ENCODE measurements at regions not wholly inside any gene's neighbourhood (a gene's known extent, or its start where the extent isn't known, plus 50 kb on each side); places are given as distances from the start of the nearest gene placed in this dataset.

DNA sequence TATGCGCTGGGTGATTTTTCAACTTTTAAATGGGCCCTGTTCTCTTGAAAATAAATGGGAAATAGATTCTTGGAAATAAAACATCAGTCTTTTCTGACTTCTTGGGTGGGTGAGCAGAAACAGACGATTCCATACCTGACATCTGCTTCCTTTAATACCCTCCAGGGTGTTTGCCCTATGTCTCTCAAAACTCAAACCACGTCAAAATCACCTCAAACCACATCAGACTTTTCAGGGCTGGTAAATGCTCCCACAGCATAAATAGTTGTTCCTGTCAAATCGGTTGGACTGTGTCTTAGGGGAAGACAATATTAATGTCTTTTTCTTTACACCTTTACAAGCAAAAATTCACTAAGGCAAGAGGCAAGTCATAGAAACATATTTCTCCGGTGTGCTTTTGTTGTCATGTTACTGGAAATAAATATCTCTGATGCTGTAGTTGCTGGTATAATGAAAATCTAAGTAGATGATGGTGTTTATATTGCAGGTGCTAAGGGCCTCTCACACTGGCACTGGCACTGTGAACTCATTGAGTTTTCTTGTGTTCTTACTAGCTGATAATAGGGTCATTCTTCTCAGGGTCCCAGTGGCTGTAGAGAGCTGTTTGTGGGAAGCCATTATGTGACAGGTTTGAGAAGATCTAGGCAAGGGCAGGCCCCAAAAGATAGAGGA, 380.4 kb downstream of the RAPGEF2 start:
- no peak for DNase-seq (ENCODE audit: low spot score)
- ChIA-PET CTCF (ENCODE audit: low intra/inter-chr PET ratio, low total read pairs) (no interaction called here), POLR2A (no interaction called here)
- Histone ChIP-seq H3K27ac (ENCODE audit: extremely low read length, insufficient read depth, low read length) (no peak overlapping the region), H3K9ac (ENCODE audit: insufficient read depth, low read depth, low read length) (no peak overlapping the region), H3K4me3 (replicated peaks in 1 of 3; ENCODE audit: insufficient read depth in 1 of 3, low read depth in 2 of 3, low read length in 3 of 3) (no peak overlapping the region), H3K27me3 (ENCODE audit: control insufficient read depth in 1 of 2, insufficient read depth in 2 of 2, low read length in 2 of 2) (no peaks in the 10 kb centered on the region), H3K4me2 (ENCODE audit: low read depth, low read length) (no peak overlapping the region), H3K36me3 (replicated peaks in 1 of 2; ENCODE audit: control insufficient read depth in 1 of 2, insufficient read depth in 2 of 2, low read length in 2 of 2) (no peaks in the 10 kb centered on the region), H2AFZ (ENCODE audit: low read length) (no peak overlapping the region), H3K9me3 (ENCODE audit: low read length) (no peaks in the 10 kb centered on the region), H3K79me2 (ENCODE audit: insufficient read depth, low read length) (no peaks in the 10 kb centered on the region), H4K20me1 (ENCODE audit: insufficient read depth, low read length) (no peaks in the 10 kb centered on the region), H3K4me1 (ENCODE audit: insufficient read depth, low read length) (no peaks in the 10 kb centered on the region)
- BruUV-seq (replicated peaks): no TSS peak
- in situ Hi-C loops (cut with HindIII; ENCODE audit: extremely low pct_ligation_motif_present, low pct_unique_long_range_greater_than_20kb) (no loop called here), intact Hi-C loops (cut with micrococcal nuclease; ENCODE audit: unreplicated experiment) (loop anchor here (10.0 kb wide), 1 partner anchor 1832 kb away; no protein-coding TSS in a partner anchor)
- TF ChIP-seq RFXANK (CRISPR knock-in tag; IDR thresholded peaks at IDR 0.05) (no peak), SSRP1 (CRISPR knock-in tag; IDR thresholded peaks at IDR 0.05) (no peak), NPAS2 (CRISPR knock-in tag; IDR thresholded peaks at IDR 0.05; ENCODE audit: borderline replicate concordance) (no peak), GATAD2A (CRISPR knock-in tag; IDR thresholded peaks at IDR 0.05) (no peak), REL (CRISPR knock-in tag; conservative IDR thresholded peaks at IDR 0.05) (no peak), MED13 (CRISPR knock-in tag; IDR thresholded peaks at IDR 0.05) (no peak), ZNF775 (CRISPR knock-in tag; IDR thresholded peaks at IDR 0.05; ENCODE audit: borderline replicate concordance) (no peak), ARNT2 (CRISPR knock-in tag; IDR thresholded peaks at IDR 0.05; ENCODE audit: low read depth) (no peak), GABPA (IDR thresholded peaks at IDR 0.05; ENCODE audit: low read depth, low read length) (no peak), GABPA (CRISPR knock-in tag; IDR thresholded peaks at IDR 0.05; ENCODE audit: low read depth) (no peak)
- TF ChIP-seq, protein P1, sequence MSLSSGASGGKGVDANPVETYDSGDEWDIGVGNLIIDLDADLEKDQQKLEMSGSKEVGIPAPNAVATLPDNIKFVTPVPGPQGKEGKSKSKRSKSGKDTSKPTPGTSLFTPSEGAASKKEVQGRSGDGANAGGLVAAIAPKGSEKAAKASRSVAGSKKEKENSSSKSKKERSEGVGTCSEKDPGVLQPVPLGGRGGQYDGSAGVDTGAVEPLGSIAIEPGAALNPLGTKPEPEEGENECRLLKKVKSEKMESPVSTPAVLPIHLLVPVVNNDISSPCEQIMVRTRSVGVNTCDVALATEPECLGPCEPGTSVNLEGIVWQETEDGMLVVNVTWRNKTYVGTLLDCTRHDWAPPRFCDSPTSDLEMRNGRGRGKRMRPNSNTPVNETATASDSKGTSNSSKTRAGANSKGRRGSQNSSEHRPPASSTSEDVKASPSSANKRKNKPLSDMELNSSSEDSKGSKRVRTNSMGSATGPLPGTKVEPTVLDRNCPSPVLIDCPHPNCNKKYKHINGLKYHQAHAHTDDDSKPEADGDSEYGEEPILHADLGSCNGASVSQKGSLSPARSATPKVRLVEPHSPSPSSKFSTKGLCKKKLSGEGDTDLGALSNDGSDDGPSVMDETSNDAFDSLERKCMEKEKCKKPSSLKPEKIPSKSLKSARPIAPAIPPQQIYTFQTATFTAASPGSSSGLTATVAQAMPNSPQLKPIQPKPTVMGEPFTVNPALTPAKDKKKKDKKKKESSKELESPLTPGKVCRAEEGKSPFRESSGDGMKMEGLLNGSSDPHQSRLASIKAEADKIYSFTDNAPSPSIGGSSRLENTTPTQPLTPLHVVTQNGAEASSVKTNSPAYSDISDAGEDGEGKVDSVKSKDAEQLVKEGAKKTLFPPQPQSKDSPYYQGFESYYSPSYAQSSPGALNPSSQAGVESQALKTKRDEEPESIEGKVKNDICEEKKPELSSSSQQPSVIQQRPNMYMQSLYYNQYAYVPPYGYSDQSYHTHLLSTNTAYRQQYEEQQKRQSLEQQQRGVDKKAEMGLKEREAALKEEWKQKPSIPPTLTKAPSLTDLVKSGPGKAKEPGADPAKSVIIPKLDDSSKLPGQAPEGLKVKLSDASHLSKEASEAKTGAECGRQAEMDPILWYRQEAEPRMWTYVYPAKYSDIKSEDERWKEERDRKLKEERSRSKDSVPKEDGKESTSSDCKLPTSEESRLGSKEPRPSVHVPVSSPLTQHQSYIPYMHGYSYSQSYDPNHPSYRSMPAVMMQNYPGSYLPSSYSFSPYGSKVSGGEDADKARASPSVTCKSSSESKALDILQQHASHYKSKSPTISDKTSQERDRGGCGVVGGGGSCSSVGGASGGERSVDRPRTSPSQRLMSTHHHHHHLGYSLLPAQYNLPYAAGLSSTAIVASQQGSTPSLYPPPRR (CRISPR knock-in tag; IDR thresholded peaks at IDR 0.05; ENCODE audit: borderline replicate concordance): no peak
- TF ChIP-seq, protein P2, sequence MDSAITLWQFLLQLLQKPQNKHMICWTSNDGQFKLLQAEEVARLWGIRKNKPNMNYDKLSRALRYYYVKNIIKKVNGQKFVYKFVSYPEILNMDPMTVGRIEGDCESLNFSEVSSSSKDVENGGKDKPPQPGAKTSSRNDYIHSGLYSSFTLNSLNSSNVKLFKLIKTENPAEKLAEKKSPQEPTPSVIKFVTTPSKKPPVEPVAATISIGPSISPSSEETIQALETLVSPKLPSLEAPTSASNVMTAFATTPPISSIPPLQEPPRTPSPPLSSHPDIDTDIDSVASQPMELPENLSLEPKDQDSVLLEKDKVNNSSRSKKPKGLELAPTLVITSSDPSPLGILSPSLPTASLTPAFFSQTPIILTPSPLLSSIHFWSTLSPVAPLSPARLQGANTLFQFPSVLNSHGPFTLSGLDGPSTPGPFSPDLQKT (CRISPR knock-in tag; IDR thresholded peaks at IDR 0.05; ENCODE audit: borderline replicate concordance): no peak
- WGBS (ENCODE audit: low lambda C conversion rate): 40% methylated on average over 5 of the region's 5 CpGs
- ATAC-seq: no peak
- FAIRE-seq: no peak
